HG03520 (cell line): ENCODE measurements at regions not wholly inside any gene's neighbourhood (a gene's known extent, or its start where the extent isn't known, plus 50 kb on each side); places are given as distances from the start of the nearest gene placed in this dataset.

ENCODE experiments used
- ATAC-seq: cut with Tn5 transposase; IDR thresholded peaks from one replicate; pipeline ENCODE4 v1.9.1; 2021; ENCODE audit warnings: mild to moderate bottlenecking, moderate library complexity; ENCODE audit not compliant: unreplicated experiment

- ATAC-seq: no peak
Measured at GRCh38 chr3:18127859-18128681, 297.1 kb downstream of the SATB1 start.

DNA sequence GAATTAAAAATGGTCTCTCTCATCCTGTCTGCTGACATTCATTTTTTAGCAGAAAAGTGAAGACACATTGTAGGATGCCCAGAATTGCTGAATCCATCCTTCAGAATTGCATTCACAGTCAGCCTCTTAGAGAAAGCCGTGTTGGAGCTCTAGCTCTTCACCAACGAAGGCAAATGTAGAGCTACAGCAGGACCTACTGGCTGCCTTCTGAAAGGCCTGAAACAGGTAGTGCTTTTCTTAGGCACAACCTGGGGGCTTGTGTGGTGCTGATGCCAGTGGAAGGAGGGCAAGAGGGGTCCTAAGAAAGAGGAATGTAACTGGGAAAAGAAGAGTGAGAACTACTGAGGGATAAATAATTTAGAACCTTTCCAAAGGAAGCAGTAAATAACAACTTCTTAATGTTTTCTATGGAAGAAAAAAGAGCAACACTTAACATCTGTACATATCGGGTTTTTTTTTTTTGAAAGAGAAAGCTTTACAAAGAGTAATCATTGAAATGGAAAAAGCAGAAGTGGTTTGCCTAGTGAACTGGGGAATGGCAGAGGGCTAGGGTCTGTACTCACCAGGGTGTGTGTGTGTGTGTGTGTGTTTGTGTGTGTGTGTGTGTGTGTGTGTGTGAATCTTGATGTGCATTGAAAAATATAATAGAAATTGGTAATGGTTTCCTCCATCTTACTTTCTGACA lies 297.8 kb downstream of the SATB1 start:
- ATAC-seq: peak; percentile 94

- no peak for ATAC-seq
Measured at GRCh38 chr3:18126772-18127171, 298.4 kb downstream of the SATB1 start.

- ATAC-seq: no peak
Measured at GRCh38 chr3:18124501-18124900, 300.6 kb downstream of the SATB1 start.

DNA sequence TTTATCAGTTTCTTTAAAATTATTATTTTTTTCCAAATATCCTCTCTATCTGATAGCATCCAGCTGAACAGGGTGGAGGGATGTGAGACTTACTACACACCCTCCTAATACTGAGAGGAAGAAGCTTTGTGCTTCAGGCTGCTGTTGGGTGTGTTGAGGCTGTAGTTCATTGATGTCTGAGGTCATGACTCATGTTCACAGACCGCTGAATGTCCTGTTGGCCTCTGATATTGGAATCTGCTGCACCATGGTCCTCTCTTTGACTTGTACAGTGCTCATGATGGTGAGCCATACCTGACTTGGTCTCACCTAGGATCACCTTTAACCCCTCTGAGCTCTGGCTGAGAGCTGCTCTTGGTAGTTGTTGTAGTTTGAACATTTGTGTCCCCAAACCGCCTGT lies 302.9 kb downstream of the SATB1 start:
- ATAC-seq: no peak

- no peak for ATAC-seq
Measured at GRCh38 chr3:18121020-18121419, 304.1 kb downstream of the SATB1 start.

GRCh38 chr3:18119866-18120265 lies 305.3 kb downstream of the SATB1 start:
- no peak for ATAC-seq

- no peak for ATAC-seq
Measured at GRCh38 chr3:18114894-18115293, 310.2 kb downstream of the SATB1 start.

GRCh38 chr3:18113417-18113816 lies 311.7 kb downstream of the SATB1 start:
- ATAC-seq: no peak

DNA sequence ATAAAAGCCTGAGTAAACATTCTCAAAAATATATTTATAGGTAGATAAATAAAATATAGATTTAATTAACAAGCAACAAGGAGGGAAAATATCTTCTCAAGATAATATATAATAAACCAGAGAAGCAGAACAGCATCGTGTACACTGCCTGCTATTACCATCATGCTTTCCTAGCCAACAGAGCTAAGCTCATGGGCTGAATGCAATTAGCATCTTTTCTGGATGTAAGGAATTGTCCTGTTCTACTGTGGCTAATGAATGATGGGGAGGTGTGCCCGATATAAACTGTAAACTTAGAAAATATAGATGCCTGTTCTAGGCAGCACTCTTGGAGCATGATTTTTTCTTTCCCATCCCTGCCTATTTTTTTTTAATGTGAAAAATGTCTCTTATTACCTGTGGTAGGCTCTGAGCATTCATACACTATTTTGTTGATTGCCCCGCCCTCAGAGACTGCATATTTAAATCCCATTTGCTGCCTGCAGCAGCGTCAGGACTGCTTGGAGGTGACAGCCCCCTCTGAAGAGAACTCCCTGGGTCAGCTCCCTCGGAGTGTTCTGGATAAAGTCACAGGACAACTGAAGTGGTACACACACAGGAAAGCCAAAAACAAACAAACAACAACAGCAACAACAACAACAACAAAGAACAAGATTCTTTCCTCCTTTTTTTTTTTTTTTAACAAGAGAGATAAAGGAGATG lies 312.3 kb downstream of the SATB1 start:
- no peak for ATAC-seq

- peak; percentile 86 for ATAC-seq
Measured at GRCh38 chr3:18111796-18112232, 313.3 kb downstream of the SATB1 start.

GRCh38 chr3:18103591-18103990 lies 321.5 kb downstream of the SATB1 start:
- no peak for ATAC-seq

- ATAC-seq: no peak
Measured at GRCh38 chr3:18100121-18100520, 325.0 kb downstream of the SATB1 start.

DNA sequence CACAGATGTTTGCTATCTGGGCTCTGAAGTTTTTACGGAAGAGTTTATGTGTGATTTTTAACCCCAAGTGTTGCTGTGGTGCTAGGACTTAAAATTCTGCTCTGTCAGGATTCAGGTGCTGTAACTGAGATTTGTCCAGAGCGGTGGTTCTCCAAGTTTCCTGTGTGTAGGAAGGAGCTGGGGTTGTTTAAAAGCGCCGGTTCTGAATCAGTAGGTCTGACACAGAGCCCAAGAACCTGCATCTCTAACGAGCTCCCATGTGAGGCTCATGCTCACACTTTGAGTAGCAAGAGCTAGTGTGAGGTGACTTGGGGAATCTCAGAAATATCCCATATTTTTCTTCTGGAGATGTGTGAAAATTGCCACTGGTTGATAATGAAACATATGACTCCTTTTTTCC lies 325.5 kb downstream of the SATB1 start:
- no peak for ATAC-seq

DNA sequence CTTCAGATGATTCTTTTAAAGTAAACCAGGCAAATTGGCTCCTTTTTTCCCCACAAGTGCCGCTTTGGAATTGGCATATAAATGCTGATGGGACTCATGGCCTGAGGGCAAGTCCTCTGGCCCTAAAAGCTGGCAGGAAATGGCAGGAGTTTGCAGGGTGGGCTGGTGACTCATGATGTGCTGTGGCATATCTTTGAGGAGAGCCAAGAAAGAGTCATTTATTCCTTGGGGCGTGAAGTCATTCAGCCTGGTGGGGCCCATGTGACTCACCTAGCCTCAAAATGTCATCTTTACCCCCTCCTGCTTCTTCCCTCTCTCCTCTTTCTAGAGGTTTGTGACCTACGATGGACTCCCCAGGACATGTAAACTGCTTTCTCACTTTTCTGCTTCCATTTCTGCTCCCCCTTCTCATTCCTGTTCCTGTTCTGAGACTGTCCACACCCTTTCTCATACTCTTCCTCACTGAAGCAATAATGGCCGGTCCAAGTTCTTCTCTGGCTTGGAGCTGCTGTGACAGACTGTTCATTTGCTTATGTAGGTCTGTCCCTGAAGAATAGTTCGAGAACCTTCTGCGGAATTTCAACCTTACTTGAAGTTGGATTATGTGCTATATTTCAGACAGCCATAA lies 326.1 kb downstream of the SATB1 start:
- no peak for ATAC-seq

DNA sequence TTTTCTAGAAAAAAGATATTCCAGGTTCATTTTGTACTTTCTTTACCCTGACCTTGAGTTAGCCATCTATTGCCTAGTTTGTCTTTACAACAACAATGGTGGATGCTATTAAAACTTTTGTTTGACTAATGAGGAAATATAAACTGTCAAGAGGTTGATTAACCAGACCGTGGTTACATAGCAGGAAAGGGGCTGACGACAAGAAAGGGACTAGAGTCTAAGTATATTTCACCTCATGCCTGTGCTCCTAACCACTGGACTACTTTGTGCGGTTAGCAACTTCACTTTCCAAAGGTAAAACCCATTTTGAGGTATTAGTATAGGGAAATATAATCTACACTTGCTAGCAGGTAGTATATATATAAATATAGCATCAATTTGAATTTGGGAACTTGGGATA lies 327.1 kb downstream of the SATB1 start:
- ATAC-seq: no peak

- ATAC-seq: no peak
Measured at GRCh38 chr3:18097473-18097872, 327.7 kb downstream of the SATB1 start.

- ATAC-seq: no peak
Measured at GRCh38 chr3:18092726-18093125, 332.4 kb downstream of the SATB1 start.

DNA sequence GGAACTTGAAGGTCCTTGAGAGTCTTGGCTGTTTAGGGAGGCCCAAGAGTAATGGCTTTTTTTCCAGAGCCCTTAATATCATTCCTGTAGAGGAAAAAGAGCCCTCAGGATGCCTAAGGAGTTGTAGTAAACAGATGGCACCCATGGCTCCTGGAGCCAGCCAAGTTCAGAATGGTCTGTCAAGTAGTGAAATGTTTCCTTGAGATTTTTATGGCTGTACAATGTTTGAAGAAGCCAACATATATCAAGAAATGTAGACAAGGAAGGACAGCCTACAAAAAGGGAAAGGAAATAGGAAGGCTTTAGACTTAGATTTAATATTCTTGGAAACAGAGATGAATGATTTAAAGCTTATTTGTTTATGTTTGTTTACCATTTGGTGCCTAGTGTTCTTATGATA lies 334.8 kb downstream of the SATB1 start:
- no peak for ATAC-seq

DNA sequence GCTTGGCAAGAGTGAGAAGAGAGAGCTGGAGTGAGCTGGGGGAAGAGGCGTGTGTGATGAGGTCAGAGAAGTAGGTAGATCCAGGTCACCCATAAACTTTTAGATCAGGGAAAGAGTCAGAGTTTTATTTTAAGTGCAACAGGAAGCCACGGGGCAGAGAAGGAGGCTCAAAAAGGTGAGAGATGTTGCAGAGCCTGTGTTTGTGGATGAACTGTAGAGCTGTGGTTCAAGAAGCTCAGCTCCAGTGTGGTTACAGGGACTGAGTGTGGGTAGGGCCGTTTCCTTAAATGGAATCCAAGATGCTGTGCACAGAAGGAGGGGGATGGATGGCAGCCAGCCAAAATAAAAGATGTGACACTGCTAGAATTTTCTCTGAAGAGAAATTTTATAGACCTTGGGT lies 337.2 kb downstream of the SATB1 start:
- ATAC-seq: no peak

GRCh38 chr3:18086760-18087159 lies 338.4 kb downstream of the SATB1 start:
- ATAC-seq: no peak
